Esophagus squamous epithelium (tissue), 5 donors: ENCODE measurements at regions not wholly inside any gene's neighbourhood (a gene's known extent, or its start where the extent isn't known, plus 50 kb on each side); places are given as distances from the start of the nearest gene placed in this dataset.

Experiments
- DNase-seq: peaks from one replicate; lab custom pipeline; 2025; lab: John Stamatoyannopoulos, UW
- H3K27ac ChIP-seq, 4 donors: fragments of 200-600 bp; sonication (generic); one replicate each; pipeline ENCODE4 v1.5.1; 2016 to 2019; ENCODE audit warnings: mild to moderate bottlenecking in 1 of 4
- H3K27me3 ChIP-seq, 4 donors: fragments of 200-600 bp; sonication (generic); 1 replicate in 3 of 4; 2 replicates in 1 of 4; pipeline versions ENCODE4 v1.5.1 to v1.6.0; 2017 to 2021; ENCODE audit warnings: antibody characterized with exemption in 1 of 4
- H3K36me3 ChIP-seq, 3 donors: fragments of 200-600 bp; sonication (generic); one replicate each; pipeline ENCODE4 v1.5.1; 2016 to 2019
- H3K4me1 ChIP-seq, 3 donors: fragments of 200-600 bp; sonication (generic); one replicate each; pipeline ENCODE4 v1.5.1; 2017 to 2019
- H3K4me3 ChIP-seq, 4 donors: fragments of 200-600 bp; sonication (generic); 1 replicate in 3 of 4; 2 replicates in 1 of 4; pipeline ENCODE4 v1.5.1; 2016 to 2019; ENCODE audit warnings: mild to moderate bottlenecking in 2 of 4, moderate library complexity in 1 of 4
- H3K9me3 ChIP-seq, 3 donors: fragments of 200-600 bp; sonication (generic); one replicate each; pipeline ENCODE4 v1.5.1; 2016 to 2019
- CTCF ChIP-seq, 6 experiments: fragments of 450-650 bp in 4 of 6; fragments of 200-600 bp in 2 of 6; sonication (generic) in 2 of 6; IDR thresholded peaks; one replicate each; pipeline ENCODE4 v1.5.1; 2016 to 2019; ENCODE audit warnings: antibody characterized with exemption in 6 of 6, mild to moderate bottlenecking in 4 of 6, moderate library complexity in 4 of 6
- POLR2A ChIP-seq, 4 donors: fragments of 450-650 bp; IDR thresholded peaks; one replicate each; pipeline ENCODE4 v1.6.1; 2017; ENCODE audit warnings: antibody characterized with exemption in 4 of 4, mild to moderate bottlenecking in 4 of 4, moderate library complexity in 3 of 4
- WGBS, 2 donors: methylation state at CpG; one replicate each; pipeline ENCODE4 v1.1.5; 2018; 5-methylcytosine and 5-hydroxymethylcytosine counted together
- intact Hi-C: fragments of 100-400 bp; cut with DNase I; formaldehyde crosslinking; loops from one replicate; pipeline ENCODE4 v1.15.0; 2022
- donor health status: DM: yes; HTN: yes; CAD: no.

- Histone ChIP-seq H3K9me3 (no peaks in the 10 kb centered on the region), H3K27me3 (no peaks in the 10 kb centered on the region), H3K27ac (no peak overlapping the region), H3K4me1 (no peaks in the 10 kb centered on the region), H3K4me3 (no peak overlapping the region), H3K36me3 (no peaks in the 10 kb centered on the region)
- TF ChIP-seq POLR2A (IDR thresholded peaks at IDR 0.05) (no peak), CTCF (IDR thresholded peaks at IDR 0.05) (no peak)
- DNase-seq: no peak
- WGBS, 2 donors: 0 to 20% methylated on average over 1 of the region's 2 CpGs
- intact Hi-C loops: no loop called here
Observed at GRCh38 chrX:15929194-15929593, 74.6 kb upstream of the AP1S2 start.

DNA sequence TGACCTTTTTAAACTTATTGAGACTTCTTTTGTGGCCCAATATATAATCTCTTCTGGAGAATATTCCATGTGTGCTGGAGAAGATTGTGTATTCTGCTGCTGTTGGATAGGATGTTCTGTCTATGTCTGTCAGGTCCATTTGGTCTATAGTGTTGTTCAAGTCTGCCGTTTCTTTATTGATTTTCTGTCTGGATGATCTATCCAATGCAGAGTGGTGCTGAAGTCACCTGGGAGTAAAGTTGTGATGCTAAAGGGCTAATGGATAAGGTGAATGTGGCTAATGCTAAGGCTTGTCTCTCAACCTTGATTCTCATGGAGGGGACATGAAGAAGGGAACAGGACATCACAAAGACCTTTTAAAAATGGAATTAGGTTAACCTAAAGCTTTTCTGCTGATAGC, 72.0 kb upstream of the AP1S2 start:
- Histone ChIP-seq H3K9me3 (no peaks in the 10 kb centered on the region), H3K27ac (no peak overlapping the region), H3K4me3 (no peak overlapping the region), H3K4me1 (no peaks in the 10 kb centered on the region), H3K36me3 (no peaks in the 10 kb centered on the region), H3K27me3 (no peaks in the 10 kb centered on the region)
- DNase-seq: no peak
- 29 to 67% methylated on average over 1 of the region's 1 CpG for WGBS, 2 donors
- TF ChIP-seq CTCF (IDR thresholded peaks at IDR 0.05) (no peak), POLR2A (IDR thresholded peaks at IDR 0.05) (no peak)
- intact Hi-C loops: no loop called here

- DNase-seq: no peak
- TF ChIP-seq POLR2A (IDR thresholded peaks at IDR 0.05): no peak
- no peak for TF ChIP-seq CTCF (IDR thresholded peaks at IDR 0.05)
- intact Hi-C loops: no loop called here
- Histone ChIP-seq H3K27me3 (no peaks in the 10 kb centered on the region), H3K4me1 (no peaks in the 10 kb centered on the region), H3K9me3 (no peaks in the 10 kb centered on the region), H3K27ac (no peak overlapping the region), H3K36me3 (no peaks in the 10 kb centered on the region), H3K4me3 (no peak overlapping the region)
- 64 to 81% methylated on average over 1 of the region's 1 CpG for WGBS, 2 donors
Observed at GRCh38 chrX:15918003-15918402, 63.4 kb upstream of the AP1S2 start.

DNA sequence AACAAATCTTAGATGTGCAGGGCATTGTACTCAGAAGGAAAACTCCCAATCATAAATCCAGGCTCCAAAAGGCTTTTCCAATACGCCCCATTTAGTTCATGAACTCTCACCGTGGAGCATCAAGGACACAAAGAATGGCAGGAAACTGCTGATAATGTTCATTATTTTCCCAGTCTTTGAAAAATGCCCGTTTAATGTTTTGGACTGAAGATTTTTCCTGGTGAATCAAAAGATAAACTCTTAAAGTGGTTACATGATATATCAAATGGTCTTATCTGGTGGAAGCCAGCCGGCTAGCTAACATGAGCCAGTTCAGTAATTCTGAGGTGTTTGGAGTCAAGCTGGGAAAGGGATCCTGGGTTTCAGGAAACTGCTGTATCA, 62.1 kb upstream of the AP1S2 start:
- 39 to 45% methylated on average over 4 of the region's 4 CpGs for WGBS, 2 donors

More for the DNA sequence above, 62.1 kb upstream of the AP1S2 start:
- no peak for TF ChIP-seq CTCF (IDR thresholded peaks at IDR 0.05)
- no peak for TF ChIP-seq POLR2A (IDR thresholded peaks at IDR 0.05)
- intact Hi-C loops: no loop called here
- Histone ChIP-seq H3K9me3 (no peaks in the 10 kb centered on the region), H3K27ac (no peak overlapping the region), H3K4me3 (no peak overlapping the region), H3K4me1 (no peaks in the 10 kb centered on the region), H3K36me3 (no peaks in the 10 kb centered on the region), H3K27me3 (no peaks in the 10 kb centered on the region)
- DNase-seq: no peak
